Astrocyte (in vitro differentiated cells and primary cell): ENCODE measurements at regions not wholly inside any gene's neighbourhood (a gene's known extent, or its start where the extent isn't known, plus 50 kb on each side); places are given as distances from the start of the nearest gene placed in this dataset.

Experiments
- EZH2 ChIP-seq: IDR thresholded peaks from 2 replicates; pipeline ENCODE4 v1.6.1; 2012; ENCODE audit warnings: mild to moderate bottlenecking, low read length, inconsistent platforms; ENCODE audit not compliant: insufficient read depth
- TF ChIP-seq, protein P1 (sequence below): IDR thresholded peaks from 2 replicates; pipeline ENCODE4 v1.5.1; 2011; ENCODE audit warnings: low read depth, mild to moderate bottlenecking, inconsistent platforms, low read length, moderate library complexity; ENCODE audit not compliant: insufficient read depth

- TF ChIP-seq EZH2 = no peak
- TF ChIP-seq, protein P1, sequence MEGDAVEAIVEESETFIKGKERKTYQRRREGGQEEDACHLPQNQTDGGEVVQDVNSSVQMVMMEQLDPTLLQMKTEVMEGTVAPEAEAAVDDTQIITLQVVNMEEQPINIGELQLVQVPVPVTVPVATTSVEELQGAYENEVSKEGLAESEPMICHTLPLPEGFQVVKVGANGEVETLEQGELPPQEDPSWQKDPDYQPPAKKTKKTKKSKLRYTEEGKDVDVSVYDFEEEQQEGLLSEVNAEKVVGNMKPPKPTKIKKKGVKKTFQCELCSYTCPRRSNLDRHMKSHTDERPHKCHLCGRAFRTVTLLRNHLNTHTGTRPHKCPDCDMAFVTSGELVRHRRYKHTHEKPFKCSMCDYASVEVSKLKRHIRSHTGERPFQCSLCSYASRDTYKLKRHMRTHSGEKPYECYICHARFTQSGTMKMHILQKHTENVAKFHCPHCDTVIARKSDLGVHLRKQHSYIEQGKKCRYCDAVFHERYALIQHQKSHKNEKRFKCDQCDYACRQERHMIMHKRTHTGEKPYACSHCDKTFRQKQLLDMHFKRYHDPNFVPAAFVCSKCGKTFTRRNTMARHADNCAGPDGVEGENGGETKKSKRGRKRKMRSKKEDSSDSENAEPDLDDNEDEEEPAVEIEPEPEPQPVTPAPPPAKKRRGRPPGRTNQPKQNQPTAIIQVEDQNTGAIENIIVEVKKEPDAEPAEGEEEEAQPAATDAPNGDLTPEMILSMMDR = no peak
Observed at GRCh38 chr9:28134446-28134976, 561.2 kb upstream of the C9orf72 start.
